ENCODE measurements at regions not wholly inside any gene's neighbourhood (a gene's known extent, or its start where the extent isn't known, plus 50 kb on each side); places are given as distances from the start of the nearest gene placed in this dataset.

GRCh38 chr3:163644172-163644571, 1434.1 kb downstream of the SI start:
- TF ChIP-seq CTCF (conservative IDR thresholded peaks at IDR 0.05 in 1 of 2, IDR thresholded peaks at IDR 0.05 in 1 of 2; ENCODE audit: low read depth in 1 of 2, low read length in 2 of 2) (no peak), EZH2 (IDR thresholded peaks at IDR 0.05; ENCODE audit: low read length, missing control alignments) (no peak)
